ENCODE measurements at regions not wholly inside any gene's neighbourhood (a gene's known extent, or its start where the extent isn't known, plus 50 kb on each side); places are given as distances from the start of the nearest gene placed in this dataset.
"Not testable (repeated sequence)": the region's sequence is repeated elsewhere in the genome, so short reads cannot be mapped to it uniquely, and the experiment has no call there.

- no peak for DNase-seq
Observed at GRCh38 chr13:59269476-59269875, 894.3 kb downstream of the DIAPH3 start.

GRCh38 chr13:59270327-59270726, 893.4 kb downstream of the DIAPH3 start:
- DNase-seq: no peak

- DNase-seq: no peak
Observed at GRCh38 chr13:59274958-59275727, 888.6 kb downstream of the DIAPH3 start.

- no peak for DNase-seq
Observed at GRCh38 chr13:59276436-59276835, 887.3 kb downstream of the DIAPH3 start.

- DNase-seq: no peak
Observed at GRCh38 chr13:59277106-59277505, 886.6 kb downstream of the DIAPH3 start.

- DNase-seq: no peak
Observed at GRCh38 chr13:59279028-59279427, 884.7 kb downstream of the DIAPH3 start.

GRCh38 chr13:59279576-59279975, 884.2 kb downstream of the DIAPH3 start:
- DNase-seq: peak in 1 of 2 experiments; percentile 7

GRCh38 chr13:59280297-59280696, 883.4 kb downstream of the DIAPH3 start:
- peak in 1 of 2 experiments; percentile 68 for DNase-seq

GRCh38 chr13:59281453-59281852, 882.3 kb downstream of the DIAPH3 start:
- no peak for DNase-seq

- not testable (repeated sequence) for DNase-seq
Observed at GRCh38 chr13:59292240-59292639, 871.5 kb downstream of the DIAPH3 start.

GRCh38 chr13:59299584-59299983, 864.1 kb downstream of the DIAPH3 start:
- no peak for DNase-seq

- no peak for DNase-seq
Observed at GRCh38 chr13:59300355-59301173, 863.2 kb downstream of the DIAPH3 start.

GRCh38 chr13:59301174-59301567, 862.6 kb downstream of the DIAPH3 start:
- DNase-seq: no peak

GRCh38 chr13:59303433-59303832, 860.3 kb downstream of the DIAPH3 start:
- no peak for DNase-seq

- DNase-seq: no peak
Observed at GRCh38 chr13:59304596-59304995, 859.1 kb downstream of the DIAPH3 start.

- no peak for DNase-seq
Observed at GRCh38 chr13:59305896-59306295, 857.8 kb downstream of the DIAPH3 start.

GRCh38 chr13:59312776-59313175, 851.0 kb downstream of the DIAPH3 start:
- DNase-seq: no peak

GRCh38 chr13:59318320-59318930, 845.3 kb downstream of the DIAPH3 start:
- peak; percentile 56 to 80 for DNase-seq

GRCh38 chr13:59319276-59319675, 844.5 kb downstream of the DIAPH3 start:
- DNase-seq: no peak

GRCh38 chr13:59320021-59320420, 843.7 kb downstream of the DIAPH3 start:
- no peak for DNase-seq

- not testable (repeated sequence) for DNase-seq
Observed at GRCh38 chr13:59324401-59324800, 839.3 kb downstream of the DIAPH3 start.

- DNase-seq: no peak
Observed at GRCh38 chr13:59326717-59327116, 837.0 kb downstream of the DIAPH3 start.

GRCh38 chr13:59330764-59331163, 833.0 kb downstream of the DIAPH3 start:
- no peak for DNase-seq

- no peak for DNase-seq
Observed at GRCh38 chr13:59332966-59333365, 830.8 kb downstream of the DIAPH3 start.

Data from NCI-H1930 (cell line).